CD4-positive, alpha-beta T cell (primary cell): ENCODE measurements at regions not wholly inside any gene's neighbourhood (a gene's known extent, or its start where the extent isn't known, plus 50 kb on each side); places are given as distances from the start of the nearest gene placed in this dataset.

Source experiments
- ATAC-seq: fragments of 200-7000 bp; cut with Tn5 transposase; one replicate; pipeline ENCODE4 v1.10.0; 2022; ENCODE audit warnings: mild to moderate bottlenecking; ENCODE audit not compliant: poor library complexity
- CTCF ChIA-PET: fragments of 350-600 bp; sonication (Branson Sonifier 250); formaldehyde crosslinking; loops from one replicate; lab custom pipeline; 2021; ENCODE audit warnings: antibody characterized with exemption, inconsistent platforms; lab: Charles Lee
- POLR2A ChIA-PET: fragments of 350-600 bp; sonication (Branson Sonifier 250); formaldehyde crosslinking; loops from one replicate; lab custom pipeline; 2021; ENCODE audit warnings: antibody characterized with exemption, inconsistent platforms; lab: Charles Lee
- DNase-seq, 14 experiments: peaks; one replicate each; pipeline ENCODE4 v3.0.0-alpha.2; 2013 to 2020; ENCODE audit warnings: mixed read lengths in 2 of 14
- H3K27ac ChIP-seq, 2 donors: one replicate each; pipeline versions ENCODE4 v1.5.1 to v1.7.0; 2013; ENCODE audit warnings: low read length in 2 of 2, low read depth in 1 of 2, mild to moderate bottlenecking in 1 of 2
- H3K27me3 ChIP-seq, 2 experiments: 1 replicate in 1 of 2; 2 replicates in 1 of 2; pipeline versions ENCODE4 v1.6.1 to v1.7.0; 2013; ENCODE audit warnings: low read length in 2 of 2, control low read depth in 1 of 2, mild to moderate bottlenecking in 1 of 2, moderate library complexity in 1 of 2; ENCODE audit not compliant: insufficient read depth in 2 of 2, control insufficient read depth in 1 of 2
- H3K36me3 ChIP-seq: one replicate; pipeline ENCODE4 v1.6.1; 2013; ENCODE audit warnings: low read length, control low read depth; ENCODE audit not compliant: insufficient read depth
- H3K4me1 ChIP-seq: one replicate; pipeline ENCODE4 v1.6.1; 2013; ENCODE audit warnings: low read length, control low read depth; ENCODE audit not compliant: insufficient read depth
- H3K4me3 ChIP-seq: one replicate; pipeline ENCODE4 v1.5.1; 2013; ENCODE audit warnings: mild to moderate bottlenecking, low read length, moderate library complexity
- H3K9me3 ChIP-seq, 2 experiments: 1 replicate in 1 of 2; 2 replicates in 1 of 2; pipeline versions ENCODE4 v1.6.1 to v1.7.0; 2013; ENCODE audit warnings: low read length in 2 of 2, mild to moderate bottlenecking in 2 of 2, control low read depth in 1 of 2, moderate library complexity in 1 of 2; ENCODE audit not compliant: control insufficient read depth in 1 of 2, insufficient read depth in 1 of 2
- H3K27ac Mint-ChIP-seq: one replicate; pipeline ENCODE4 v1.8.0; 2020; ENCODE audit warnings: mixed read lengths
- H3K27me3 Mint-ChIP-seq: one replicate; pipeline ENCODE4 v1.8.0; 2021; ENCODE audit warnings: mixed read lengths
- H3K36me3 Mint-ChIP-seq: one replicate; pipeline ENCODE4 v1.8.0; 2021; ENCODE audit warnings: low read depth, mixed read lengths
- H3K4me1 Mint-ChIP-seq: one replicate; pipeline ENCODE4 v1.8.0; 2021; ENCODE audit warnings: low read depth, mixed read lengths
- H3K4me3 Mint-ChIP-seq: one replicate; pipeline ENCODE4 v1.8.0; 2020; ENCODE audit warnings: mild to moderate bottlenecking, mixed read lengths
- H3K9me3 Mint-ChIP-seq: one replicate; pipeline ENCODE4 v1.8.0; 2020; ENCODE audit warnings: mixed read lengths
- intact Hi-C, 2 experiments: fragments of 100-400 bp; cut with DNase I in 1 of 2; cut with micrococcal nuclease in 1 of 2; formaldehyde crosslinking; loops; one replicate each; pipeline versions ENCODE4 v1.15.1 to v1.9.0; 2023 to 2025; cut with DNase I, micrococcal nuclease
- TF ChIP-seq, protein P1 (sequence below): fragments of 200-600 bp; IDR thresholded peaks from one replicate; pipeline ENCODE4 v1.8.0; 2022; ENCODE audit warnings: antibody characterized with exemption, mild to moderate bottlenecking

DNA sequence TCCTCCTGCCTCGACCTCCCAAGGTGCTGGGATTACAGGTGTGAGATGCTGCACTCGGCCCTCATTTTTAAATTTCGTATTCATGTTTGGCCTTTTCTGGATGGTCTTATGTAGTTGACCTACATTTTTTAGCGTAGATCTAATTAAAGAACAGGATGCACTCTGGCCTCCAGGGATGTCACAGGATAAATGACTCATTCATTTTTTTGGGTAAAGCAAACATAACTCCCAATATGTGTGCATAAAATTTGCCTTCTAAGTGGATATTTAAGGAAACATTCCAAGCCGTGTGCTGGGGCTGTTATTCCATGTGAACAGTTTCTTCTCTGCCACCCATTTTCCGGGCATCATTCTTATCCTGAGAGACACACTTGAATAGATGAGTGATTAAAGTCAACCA, 501.6 kb downstream of the IRX1 start:
- Mint-ChIP-seq H3K9me3 (no peaks in the 10 kb centered on the region), H3K36me3 (no peaks in the 10 kb centered on the region), H3K27ac (no peak overlapping the region), H3K27me3 (no peaks in the 10 kb centered on the region), H3K4me3 (no peak overlapping the region), H3K4me1 (no peaks in the 10 kb centered on the region)
- Histone ChIP-seq H3K27ac (no peak overlapping the region), H3K27me3 (no peaks in the 10 kb centered on the region), H3K4me3 (no peak overlapping the region), H3K9me3 (peaks cover 0 to 23% of the 10 kb centered on the region in 2 experiments), H3K4me1 (no peaks in the 10 kb centered on the region), H3K36me3 (no peaks in the 10 kb centered on the region)
- CTCF ChIA-PET: no interaction called here
- ATAC-seq (no peak), DNase-seq (no peak)
- POLR2A ChIA-PET: no interaction called here
- intact Hi-C loops: no loop called here
- TF ChIP-seq, protein P1, sequence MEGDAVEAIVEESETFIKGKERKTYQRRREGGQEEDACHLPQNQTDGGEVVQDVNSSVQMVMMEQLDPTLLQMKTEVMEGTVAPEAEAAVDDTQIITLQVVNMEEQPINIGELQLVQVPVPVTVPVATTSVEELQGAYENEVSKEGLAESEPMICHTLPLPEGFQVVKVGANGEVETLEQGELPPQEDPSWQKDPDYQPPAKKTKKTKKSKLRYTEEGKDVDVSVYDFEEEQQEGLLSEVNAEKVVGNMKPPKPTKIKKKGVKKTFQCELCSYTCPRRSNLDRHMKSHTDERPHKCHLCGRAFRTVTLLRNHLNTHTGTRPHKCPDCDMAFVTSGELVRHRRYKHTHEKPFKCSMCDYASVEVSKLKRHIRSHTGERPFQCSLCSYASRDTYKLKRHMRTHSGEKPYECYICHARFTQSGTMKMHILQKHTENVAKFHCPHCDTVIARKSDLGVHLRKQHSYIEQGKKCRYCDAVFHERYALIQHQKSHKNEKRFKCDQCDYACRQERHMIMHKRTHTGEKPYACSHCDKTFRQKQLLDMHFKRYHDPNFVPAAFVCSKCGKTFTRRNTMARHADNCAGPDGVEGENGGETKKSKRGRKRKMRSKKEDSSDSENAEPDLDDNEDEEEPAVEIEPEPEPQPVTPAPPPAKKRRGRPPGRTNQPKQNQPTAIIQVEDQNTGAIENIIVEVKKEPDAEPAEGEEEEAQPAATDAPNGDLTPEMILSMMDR: no peak

DNA sequence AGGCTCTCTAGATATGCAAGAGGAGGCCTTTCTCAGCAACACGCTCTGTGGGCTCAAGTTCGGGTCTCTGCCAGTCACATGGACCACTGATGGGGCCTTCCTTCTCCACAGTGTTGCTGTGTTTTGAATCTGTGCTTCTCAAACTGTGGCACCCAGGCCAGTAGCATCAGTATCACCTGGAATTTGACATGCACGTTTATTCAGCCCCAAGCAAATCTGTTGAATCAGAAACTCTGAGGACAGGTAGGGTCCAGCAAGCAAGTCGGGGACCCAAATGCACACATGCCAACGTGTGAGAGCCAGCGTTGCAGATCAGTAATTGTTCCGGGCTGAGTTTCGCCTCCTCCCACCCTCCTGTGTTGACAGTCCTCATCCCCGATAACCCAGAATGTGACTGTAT, 502.6 kb downstream of the IRX1 start:
- Histone ChIP-seq H3K36me3 (no peaks in the 10 kb centered on the region), H3K27me3 (no peaks in the 10 kb centered on the region), H3K4me3 (no peak overlapping the region), H3K9me3 (peaks cover 0 to 30% of the 10 kb centered on the region in 2 experiments), H3K4me1 (no peaks in the 10 kb centered on the region), H3K27ac (no peak overlapping the region)
- ChIA-PET POLR2A (no interaction called here), CTCF (no interaction called here)
- no peaks in the 10 kb centered on the region for H3K27me3 Mint-ChIP-seq
- TF ChIP-seq, protein P1: no peak
- intact Hi-C loops: no loop called here
- no peaks in the 10 kb centered on the region for H3K9me3 Mint-ChIP-seq
- H3K4me3 Mint-ChIP-seq: no peak overlapping the region
- DNase-seq: no peak
- H3K4me1 Mint-ChIP-seq: no peaks in the 10 kb centered on the region
- H3K27ac Mint-ChIP-seq: no peak overlapping the region
- H3K36me3 Mint-ChIP-seq: no peaks in the 10 kb centered on the region
- no peak for ATAC-seq

DNA sequence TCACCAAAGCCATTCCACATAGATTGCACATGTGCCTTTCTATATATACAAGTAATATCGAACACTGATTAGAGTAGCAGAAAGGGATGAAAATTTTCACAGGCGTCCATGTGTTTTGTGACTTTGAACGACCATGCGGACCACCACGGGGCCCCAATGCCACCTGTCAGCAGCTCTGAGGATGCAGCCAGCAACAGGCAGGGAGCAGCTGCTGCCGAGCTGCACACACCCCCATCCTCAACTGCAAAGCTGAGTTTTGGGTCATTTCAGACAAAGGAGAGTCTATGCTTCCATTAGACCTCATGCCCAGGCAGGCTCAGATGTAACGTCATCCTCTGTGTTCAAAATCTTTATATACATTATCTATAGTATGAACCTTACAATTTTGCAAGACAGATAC, 503.8 kb downstream of the IRX1 start:
- no peaks in the 10 kb centered on the region for H3K27me3 Mint-ChIP-seq
- no peak for ATAC-seq
- H3K27me3 ChIP-seq: no peaks in the 10 kb centered on the region
- H3K36me3 Mint-ChIP-seq: no peaks in the 10 kb centered on the region
- intact Hi-C loops: no loop called here
- peaks cover 0 to 27% of the 10 kb centered on the region in 2 experiments for H3K9me3 ChIP-seq
- H3K4me3 Mint-ChIP-seq: no peak overlapping the region
- H3K9me3 Mint-ChIP-seq: no peaks in the 10 kb centered on the region
- POLR2A ChIA-PET: no interaction called here
- DNase-seq: no peak
- no peak overlapping the region for H3K4me3 ChIP-seq
- TF ChIP-seq, protein P1: no peak
- no peak overlapping the region for H3K27ac ChIP-seq
- no peaks in the 10 kb centered on the region for H3K36me3 ChIP-seq
- no peaks in the 10 kb centered on the region for H3K4me1 Mint-ChIP-seq
- CTCF ChIA-PET: no interaction called here
- H3K27ac Mint-ChIP-seq: no peak overlapping the region
- no peaks in the 10 kb centered on the region for H3K4me1 ChIP-seq
